GM23248 (cell line): ENCODE measurements at regions not wholly inside any gene's neighbourhood (a gene's known extent, or its start where the extent isn't known, plus 50 kb on each side); places are given as distances from the start of the nearest gene placed in this dataset.

Experiments
- EZH2 ChIP-seq: fragments of 200-600 bp; sonication (generic); IDR thresholded peaks from 2 replicates; pipeline ENCODE4 v1.6.1; 2018; ENCODE audit warnings: antibody characterized with exemption, mild to moderate bottlenecking; ENCODE audit not compliant: insufficient read depth, poor library complexity, severe bottlenecking
- EZH2phosphoT487 ChIP-seq: fragments of 200-600 bp; sonication (generic); IDR thresholded peaks from 2 replicates; pipeline ENCODE4 v1.6.1; 2018; ENCODE audit warnings: antibody characterized with exemption, moderate library complexity, mild to moderate bottlenecking, low read depth; ENCODE audit not compliant: insufficient read depth

GRCh38 chr13:39941236-39941635 is 285.8 kb downstream of the COG6 start:
- no peak for TF ChIP-seq EZH2phosphoT487
- TF ChIP-seq EZH2, result no peak
